ENCODE measurements at regions not wholly inside any gene's neighbourhood (a gene's known extent, or its start where the extent isn't known, plus 50 kb on each side); places are given as distances from the start of the nearest gene placed in this dataset.
"Not testable (repeated sequence)": the region's sequence is repeated elsewhere in the genome, so short reads cannot be mapped to it uniquely, and the experiment has no call there.

DNA sequence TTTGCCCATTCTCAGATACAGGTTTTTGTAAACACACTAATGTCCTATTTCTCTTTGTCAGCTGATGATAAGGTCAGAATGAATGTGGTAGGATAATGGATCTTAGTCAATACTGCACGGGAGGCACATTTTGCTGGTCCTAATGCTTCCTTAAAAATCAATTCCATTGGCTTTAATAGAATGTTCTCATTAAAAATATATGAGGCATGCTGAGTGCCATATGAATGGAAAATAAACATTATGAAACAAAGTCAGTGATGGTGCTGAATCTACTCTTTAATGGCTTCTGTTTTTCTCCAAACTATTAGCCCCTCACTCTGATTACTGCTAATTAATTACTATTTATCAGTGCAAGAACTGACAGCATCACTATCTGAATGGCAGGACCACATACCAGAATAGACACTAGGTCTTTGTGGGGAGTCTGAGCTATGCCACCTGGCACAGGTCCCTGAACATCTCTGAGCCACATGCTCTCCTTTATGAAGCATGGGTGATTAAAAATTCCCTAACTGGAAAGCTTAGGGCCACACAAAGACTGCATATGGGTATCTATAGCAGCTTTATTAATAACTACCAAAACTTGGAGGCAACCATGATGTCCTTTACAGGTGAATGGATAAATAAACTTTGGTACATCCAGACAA is 278.9 kb downstream of the MEX3B start:
- no peak for DNase-seq

DNA sequence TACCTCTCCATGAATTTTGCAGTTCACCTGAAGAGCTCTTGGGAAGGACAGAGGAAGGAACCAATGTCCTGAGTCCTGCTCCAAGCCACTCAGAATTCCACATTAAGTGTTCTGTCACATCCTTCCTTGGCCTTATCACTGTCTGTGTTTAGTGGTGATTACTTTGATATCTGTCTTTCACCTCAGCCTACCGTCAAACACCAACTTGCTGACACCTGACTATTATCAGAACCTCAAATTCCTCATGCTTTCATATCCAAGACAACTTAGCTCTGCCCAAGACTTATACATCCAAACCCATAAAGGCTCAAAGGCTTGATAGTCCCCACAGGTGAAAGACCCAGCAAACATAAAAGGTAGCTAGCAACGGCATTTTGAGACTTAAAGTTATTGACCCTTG is 280.0 kb downstream of the MEX3B start:
- DNase-seq, result no peak

DNA sequence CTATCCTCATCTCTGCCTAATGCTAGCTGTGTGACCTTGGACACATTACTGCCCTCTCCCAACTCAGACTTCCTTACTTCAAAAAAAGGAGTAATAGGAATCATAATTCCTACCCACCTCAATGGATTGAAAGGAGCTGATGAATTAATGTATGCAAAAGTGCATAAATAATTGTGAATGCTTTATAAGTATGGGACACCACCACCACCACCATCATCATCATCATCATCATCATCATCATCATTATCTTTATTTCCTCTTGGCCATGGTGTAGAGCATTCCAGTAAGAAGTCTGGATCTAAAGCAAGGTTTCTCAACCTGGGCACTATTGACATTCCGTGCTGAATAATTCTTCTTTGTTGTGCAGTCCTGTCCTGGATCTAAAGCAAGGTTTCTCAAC is 282.5 kb downstream of the MEX3B start:
- no peak for DNase-seq

DNA sequence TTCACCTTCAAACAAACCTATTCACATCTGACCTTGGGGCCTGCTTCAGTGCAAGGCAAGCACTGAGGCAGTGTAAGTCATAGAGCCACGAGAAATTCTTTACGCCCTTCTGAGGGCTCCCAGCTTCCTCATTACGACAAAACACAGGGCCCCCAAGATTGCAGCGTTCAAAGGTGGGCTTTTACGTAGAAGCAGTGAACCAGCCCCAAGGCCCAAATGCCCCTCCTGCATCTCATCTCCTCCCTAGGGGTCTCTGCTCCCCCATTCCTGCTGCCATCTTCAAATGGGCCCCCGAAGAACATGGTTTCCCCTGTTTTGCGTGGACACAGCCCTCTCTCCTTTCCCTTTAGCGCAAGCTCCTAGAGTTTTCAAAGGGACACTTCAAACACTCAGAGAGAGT is 285.1 kb downstream of the MEX3B start:
- no peak for DNase-seq

DNA sequence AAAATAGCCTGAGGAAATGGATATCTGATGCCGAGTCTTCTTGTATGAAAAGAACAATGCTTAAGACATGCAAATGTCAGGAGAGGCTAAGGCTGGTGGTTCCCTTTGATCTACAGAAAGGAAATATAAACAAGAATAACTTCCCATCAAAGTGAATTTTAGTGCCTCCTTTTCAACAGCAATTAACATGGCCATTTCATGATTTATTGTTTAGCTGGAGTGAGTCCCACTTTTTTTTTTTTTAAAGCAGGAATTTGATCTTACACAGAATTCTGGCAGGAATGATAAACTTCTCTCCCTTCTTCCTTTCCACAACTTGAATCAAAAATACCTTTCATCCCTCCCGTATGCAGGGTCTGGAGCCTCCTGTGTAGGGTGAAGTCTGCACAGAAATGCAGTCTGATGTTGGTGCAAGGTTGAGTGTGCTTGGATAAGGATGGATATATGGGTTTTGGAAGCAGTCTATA is 287.0 kb downstream of the MEX3B start:
- no peak for DNase-seq

DNA sequence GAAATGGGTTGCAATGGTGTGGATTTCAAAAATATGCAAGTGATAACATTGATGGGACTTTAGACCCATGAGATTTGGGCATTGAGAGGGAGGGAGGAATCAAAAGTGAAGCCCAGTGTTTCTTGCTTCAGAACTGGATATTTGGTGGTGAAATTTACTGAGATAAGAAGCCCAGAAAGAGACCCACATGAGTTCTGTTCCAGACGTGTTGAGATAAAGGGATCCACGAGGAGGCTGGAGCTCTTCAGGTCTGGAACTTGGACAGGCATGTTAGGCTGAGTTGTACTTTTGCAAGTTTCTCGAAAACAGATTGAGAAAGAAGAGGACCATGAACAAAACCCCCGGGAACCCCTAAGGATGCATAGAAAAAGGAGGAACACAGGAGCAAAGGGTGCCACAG is 290.2 kb downstream of the MEX3B start:
- DNase-seq, result no peak

DNA sequence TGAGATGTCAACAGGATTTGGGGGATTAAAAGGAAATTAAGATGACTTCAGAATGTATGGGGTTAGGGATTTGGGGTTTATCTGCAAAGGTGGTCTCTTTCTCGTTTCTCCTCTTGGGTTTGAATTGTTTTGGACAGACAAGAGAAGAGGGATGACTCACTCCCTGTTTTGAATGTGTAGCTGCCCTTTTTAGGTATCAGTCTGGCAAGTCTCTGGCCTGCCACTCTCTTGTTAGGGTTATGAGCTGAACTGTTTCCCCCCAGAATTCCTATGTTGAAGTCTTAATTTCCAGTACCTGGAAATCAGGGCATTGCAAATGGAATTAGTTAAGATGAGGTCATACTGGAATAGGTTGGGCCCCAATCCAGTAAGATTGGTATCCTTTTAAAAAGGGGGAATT is 291.7 kb downstream of the MEX3B start:
- DNase-seq, result no peak

DNA sequence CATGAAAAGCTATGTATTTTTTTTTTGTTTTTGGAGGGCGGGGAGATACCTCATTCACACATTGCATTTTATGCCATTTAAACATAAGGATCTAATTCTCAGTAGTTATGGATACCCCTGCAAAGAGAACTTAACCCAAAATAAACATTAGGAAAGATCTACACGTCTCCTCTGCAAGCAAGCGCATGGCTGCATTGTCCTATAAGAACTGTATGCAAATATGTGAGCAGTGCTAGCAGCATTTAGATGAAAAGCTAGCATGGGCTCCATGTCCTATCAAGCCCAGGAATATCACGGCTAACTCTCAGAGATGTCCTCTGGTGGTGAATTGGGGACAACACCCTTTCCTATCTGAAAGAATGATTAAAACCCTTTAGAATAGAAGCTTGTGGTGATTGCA is 292.8 kb downstream of the MEX3B start:
- DNase-seq, result no peak

DNA sequence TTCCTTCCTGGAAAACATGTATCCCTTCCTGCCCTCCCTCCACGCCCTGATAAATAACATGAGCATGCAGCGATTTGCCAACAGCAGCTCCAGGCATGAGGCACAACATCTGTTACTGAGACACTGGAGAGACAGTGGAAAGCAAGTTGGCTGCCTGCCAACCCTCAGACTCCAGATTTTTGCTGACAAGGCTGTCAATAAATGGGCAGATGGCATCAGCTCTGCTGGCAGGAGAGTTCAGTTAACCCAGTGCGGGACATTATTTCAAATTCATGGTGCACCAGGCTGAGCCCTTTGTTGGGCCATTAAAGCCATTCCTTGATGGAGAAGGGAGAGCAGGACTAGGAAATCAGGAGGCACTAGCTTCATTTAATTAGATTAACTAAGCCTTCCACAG is 293.3 kb downstream of the MEX3B start:
- peak; percentile 11 for DNase-seq

DNA sequence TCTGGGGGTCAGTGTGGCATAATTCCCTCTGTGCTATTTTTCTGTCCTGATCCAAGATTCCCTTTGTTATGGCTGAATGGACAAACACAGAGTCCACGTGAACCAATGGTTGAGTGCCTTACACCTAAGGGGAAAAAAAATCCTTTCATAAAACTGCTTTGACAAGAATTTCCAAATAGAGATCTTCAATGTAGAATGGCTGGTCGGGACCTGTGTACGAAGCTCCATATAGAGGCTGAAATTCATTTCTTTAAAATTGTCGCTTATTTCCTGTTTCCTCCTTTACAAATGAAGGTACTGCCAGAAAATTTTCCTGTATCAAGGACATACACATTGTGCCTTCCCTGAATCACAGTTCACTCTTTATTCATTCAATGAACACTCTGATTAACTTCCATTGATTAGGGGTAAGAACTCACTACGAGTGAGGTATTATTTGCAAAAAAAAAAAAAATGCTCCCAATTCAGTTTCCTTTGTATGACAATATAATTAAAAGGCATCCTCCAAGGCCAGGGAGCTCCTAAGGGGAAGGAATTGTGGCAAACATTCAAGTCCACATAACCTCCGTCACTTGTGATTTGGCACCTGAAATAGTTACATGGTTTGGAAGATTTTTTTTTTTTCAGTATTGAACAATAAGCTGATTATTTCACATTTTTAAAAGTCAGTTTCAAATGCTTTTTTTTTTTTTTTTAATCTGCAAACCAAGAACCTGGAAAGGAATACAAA is 293.8 kb downstream of the MEX3B start:
- DNase-seq, result no peak

DNA sequence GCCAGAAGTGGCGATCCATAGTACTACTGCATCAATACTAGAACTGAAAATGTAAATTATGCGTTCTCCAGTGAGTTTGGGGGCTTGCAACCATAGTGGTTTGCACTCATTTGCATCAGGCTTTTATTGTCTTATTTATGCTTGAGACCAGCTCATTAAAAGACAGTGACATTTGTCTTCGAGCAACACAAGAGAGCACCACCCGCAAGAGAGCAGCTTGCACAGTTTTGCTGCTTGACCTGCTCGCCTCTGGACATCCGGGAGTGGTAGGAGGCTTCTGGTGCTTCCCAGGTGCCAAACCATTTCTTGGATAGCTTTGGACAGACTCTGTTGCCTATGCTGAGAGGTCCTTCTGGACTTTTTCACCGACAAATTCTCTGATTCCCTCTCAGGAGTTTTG is 294.6 kb downstream of the MEX3B start:
- DNase-seq, result no peak

DNA sequence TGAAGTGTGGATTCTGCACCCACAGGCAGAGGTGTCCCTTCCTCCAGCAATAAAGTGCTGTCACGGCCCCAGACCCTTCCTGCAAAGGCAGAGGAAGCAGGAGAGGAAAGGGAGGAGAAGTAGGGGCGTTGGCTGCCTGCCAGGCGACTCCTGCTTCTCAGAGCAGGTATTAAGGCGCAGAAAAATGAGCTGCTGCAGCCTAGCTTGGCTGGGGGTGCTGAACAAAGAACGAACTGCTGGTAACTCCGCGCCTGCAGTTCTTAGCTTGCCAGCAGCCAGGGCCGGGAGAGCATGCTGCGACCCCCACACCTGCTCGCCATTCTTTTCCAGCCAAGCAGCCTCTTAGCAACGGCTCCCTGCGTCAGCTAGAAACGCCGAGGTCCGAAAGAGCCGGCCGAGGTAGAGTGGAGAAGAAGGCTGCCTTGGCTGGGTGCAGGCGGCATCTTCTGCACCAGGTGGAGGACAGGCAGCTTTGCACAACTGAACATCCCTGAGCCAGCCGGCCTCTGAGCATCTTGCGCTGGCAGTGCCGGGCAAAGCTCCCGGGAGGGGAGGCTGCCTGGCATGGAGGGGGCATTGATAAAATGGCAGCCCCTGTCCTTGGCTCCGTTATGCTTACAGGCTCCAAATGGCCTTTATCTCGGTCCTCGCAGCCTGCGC is 296.0 kb downstream of the MEX3B start:
- no peak for DNase-seq

DNA sequence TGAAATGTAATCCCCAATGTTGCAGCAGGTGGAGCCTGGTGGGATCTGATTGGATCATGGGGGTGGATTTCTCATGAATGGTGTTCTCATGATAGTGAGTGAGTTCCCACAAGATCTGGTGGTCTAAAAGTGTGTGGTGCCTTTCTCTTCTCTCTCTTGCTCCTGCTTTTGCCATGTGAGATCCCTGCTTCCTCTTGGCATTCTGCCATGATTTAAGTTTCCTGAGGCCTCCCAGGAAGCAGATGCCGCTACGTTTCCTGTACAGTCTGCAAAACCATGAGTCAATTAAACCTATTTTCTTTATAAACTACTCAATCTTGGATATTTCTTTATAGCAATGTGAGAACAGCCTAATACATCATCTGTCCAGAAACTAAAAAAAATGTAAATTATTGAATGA is 298.3 kb downstream of the MEX3B start:
- DNase-seq, result no peak

DNA sequence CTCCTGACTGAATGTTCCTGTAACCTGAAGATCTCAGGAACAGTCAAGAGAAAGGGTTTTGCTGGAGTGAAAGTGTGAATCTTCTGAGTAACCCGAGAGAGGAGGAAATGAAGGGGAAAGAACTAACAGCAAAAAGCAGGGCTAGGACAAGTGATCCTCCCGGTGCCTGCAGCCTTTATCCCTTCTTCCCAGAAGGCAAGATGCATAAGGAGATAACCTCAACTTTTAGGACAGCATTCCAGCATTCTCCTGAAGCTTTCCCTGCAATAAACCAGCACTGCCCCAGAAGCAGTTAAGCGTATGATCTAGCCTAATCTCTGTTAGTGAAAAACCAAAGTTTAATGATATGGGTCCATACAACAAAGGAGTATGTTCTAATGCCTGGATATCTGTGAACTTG is 298.8 kb downstream of the MEX3B start:
- no peak for DNase-seq

DNA sequence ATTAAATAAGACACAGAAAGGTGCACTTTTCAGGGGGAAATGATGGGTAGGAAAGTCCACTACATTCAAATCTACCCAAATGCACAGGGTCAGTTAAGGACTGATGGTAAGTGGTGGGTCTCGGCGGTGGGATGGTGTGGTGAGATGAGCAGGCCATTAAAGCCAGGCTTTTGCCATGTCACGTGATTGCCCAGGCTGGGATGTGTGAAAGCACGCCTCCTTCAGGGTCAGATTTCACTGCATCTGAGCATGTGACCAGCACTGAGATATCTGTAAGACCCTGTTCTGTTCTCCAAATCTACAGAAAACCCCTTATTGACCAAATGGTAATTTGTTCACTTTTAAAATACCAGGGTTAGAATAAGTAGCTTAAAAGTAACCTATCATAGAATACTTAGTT is 301.5 kb downstream of the MEX3B start:
- DNase-seq, result no peak

DNA sequence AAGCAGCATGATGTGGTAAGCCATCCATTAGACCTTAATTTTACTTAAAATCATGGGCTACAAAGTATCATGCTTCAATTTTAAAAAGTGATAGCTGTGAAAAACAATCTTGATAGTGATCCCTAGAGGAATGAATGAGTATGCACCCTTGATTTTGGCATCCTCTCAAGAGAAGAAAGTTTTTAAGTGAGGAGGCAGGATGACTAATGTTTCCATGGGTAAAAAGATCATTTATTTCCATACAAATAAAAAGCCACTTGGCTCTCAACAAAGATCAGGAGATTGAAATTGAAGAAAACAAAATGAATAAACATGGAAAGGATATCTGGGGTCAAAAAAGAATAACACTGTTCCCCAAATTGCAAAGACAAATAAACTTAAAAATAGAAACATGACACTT is 305.4 kb downstream of the MEX3B start:
- DNase-seq, result no peak

DNA sequence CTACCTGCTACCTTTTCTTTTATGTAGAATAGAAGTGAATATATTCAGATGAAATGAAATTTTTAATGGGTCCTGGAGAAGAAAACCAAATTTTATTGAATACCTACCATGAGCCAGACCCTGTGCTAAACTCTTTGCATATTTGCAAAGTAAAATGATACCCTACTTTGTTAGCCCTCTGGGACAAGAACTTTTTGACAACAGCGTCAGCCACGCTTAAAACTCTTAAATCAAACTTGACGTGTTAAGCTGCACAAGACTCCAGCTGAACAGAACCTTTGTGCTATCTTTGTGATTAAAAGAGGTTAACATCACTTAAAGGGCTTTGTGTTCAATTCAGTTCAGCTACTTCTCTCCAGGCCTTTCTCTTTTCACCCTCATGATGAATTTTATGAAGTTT is 316.5 kb downstream of the MEX3B start:
- no peak for DNase-seq

DNA sequence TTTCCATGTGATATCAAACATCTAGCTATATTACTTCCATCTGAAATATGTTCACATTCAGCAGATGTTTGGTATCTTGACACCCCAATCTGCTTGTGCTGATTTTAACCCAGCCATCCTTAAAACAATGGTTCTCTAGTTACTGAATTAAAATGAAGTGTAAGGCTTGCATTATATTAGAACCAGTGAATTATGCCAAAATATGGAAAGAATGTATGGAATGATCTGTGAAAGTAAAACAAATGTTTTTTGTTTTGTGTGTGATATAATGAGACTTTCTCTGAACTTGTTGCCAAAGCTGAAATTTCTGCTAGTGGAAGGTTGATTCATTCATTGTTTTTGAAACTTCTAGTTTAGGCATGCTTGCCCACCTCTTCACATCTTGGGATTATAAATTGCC is 317.1 kb downstream of the MEX3B start:
- no peak for DNase-seq

DNA sequence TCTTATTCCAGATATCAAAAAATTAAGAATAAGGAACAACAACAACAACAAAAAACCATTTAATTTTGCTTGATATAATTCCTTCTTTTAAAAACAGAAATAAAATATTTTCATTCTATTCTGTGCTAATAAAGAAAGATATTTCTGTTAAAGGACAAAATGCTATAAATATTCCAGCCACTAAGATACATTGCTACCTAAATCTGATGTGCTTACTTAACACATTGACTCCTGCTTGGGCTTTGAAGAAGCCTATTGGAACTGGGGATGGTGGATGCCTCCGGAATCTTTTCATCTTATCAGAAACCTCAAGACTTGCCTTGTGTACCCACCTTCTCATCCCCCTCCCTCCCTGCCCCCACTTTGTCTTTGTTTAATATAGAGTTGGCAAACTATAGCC is 320.2 kb downstream of the MEX3B start:
- no peak for DNase-seq

DNA sequence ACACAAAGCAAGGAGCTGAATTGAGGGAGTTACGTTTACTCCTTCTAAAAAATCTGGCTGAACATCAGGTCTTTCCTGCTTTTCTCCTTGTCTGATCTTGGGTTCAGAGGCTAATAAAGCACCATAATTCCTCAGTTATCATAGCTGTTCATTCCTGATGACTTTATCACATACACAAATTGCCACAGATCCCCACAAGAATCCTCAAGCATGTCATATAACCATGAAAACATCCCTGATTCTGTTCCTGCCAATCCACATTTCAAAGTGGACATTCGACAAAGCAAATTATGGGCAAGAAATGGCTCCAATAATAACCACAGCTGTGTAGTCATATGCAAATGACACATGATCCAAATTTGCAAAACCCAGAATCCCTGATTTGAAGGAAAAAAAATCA is 321.3 kb downstream of the MEX3B start:
- no peak for DNase-seq

DNA sequence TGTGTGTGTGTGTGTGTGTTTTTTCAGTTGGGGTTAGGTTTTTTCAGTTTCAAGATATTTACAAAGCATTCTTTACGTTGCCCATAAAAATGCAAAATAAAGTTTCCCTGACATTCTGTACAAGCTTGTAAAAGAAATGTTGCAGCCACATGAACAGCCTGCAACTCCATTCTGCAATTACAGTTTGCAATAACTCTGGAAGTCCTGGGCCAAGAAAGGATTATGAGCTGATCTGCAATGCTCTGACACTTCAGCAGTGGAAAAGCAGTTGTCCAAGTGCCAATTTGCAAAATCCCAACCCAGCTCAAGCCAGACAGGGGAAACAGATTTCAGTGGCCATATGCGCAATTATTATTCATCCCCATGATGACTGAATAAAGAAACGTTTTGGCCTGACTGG is 322.1 kb downstream of the MEX3B start:
- no peak for DNase-seq

DNA sequence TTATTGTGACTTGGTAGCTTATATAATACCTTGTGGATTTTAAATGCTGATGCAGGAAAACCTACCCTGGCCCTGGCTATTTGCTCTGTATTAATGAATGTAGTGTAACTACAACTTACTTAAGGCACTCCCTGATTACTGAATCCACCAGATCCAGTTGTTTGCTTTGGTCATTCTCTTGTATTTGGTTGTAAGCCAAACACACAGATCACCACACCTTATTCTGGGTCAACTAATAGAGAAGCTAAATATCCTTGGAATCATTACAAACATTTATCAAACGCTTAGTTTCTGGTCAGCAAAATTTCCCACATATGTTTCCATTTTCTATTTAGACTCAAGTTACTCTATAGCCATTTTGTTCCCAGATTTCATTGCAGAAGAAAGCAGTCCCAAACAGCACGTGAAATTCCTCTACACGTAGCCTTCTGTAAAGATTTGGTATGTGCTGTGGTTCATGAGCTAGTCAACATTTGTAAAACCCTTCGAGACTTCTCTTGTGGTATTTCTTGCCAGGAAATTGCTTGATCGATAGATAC is 322.6 kb downstream of the MEX3B start:
- no peak for DNase-seq

DNA sequence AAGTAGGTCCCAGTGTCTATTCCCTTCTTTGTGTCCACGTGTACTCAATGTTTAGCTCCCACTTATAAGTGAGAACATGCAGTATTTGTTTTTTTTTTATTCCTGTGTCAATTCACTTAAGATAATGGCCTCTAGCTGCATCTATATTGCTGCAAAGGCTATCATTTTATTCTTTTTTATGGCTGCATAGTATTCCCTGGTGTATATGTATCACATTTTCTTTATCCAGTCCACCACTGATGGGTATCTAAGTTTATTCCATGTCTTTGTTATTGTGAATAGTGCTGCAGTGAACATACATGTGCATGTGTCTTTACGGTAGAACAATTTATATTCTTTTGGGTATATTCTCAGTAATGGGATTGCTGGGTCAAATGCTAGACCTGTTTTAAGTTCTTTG is 329.4 kb downstream of the MEX3B start:
- not testable (repeated sequence) for DNase-seq

DNA sequence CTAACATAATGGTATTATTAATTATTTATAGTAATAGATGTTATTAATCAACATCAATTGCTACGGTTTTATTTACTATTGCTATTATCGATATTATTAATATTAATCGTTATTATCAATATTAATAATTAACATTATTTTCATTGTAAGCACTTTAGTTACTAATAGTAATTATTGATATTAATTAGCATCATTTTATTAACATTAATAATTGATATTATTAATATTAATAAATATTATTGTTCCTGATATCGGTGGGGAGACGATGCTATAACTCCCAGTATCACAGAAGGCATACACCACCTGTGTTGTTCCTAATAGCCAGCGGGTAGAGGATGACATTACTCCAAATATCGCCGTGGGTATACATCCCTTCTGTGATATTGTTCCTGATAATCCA is 335.5 kb downstream of the MEX3B start:
- DNase-seq, result no peak

Measured in dermis blood vessel endothelial cell (primary cell).